GM23338 (cell line): ENCODE measurements at regions not wholly inside any gene's neighbourhood (a gene's known extent, or its start where the extent isn't known, plus 50 kb on each side); places are given as distances from the start of the nearest gene placed in this dataset.

Experiments used
- EZH2phosphoT487 ChIP-seq: fragments of 200-600 bp; sonication (generic); IDR thresholded peaks from one replicate; pipeline ENCODE4 v1.8.1; 2018; ENCODE audit warnings: antibody characterized with exemption; ENCODE audit not compliant: unreplicated experiment
- POLR2AphosphoS5 ChIP-seq: IDR thresholded peaks from 2 replicates; pipeline ENCODE4 v1.6.1; 2016; ENCODE audit warnings: antibody characterized with exemption, low read depth
- ZNF331 ChIP-seq: fragments of 250-450 bp; sonication (Bioruptor Pico); IDR thresholded peaks from 2 replicates; pipeline ENCODE4 v1.5.0; 2020; ENCODE audit warnings: low read depth, mild to moderate bottlenecking, moderate library complexity
- TF ChIP-seq, protein P1 (sequence below): IDR thresholded peaks from one replicate; pipeline ENCODE4 v1.6.1; 2018; ENCODE audit warnings: antibody characterized with exemption; ENCODE audit not compliant: unreplicated experiment
- TF ChIP-seq, protein P2 (sequence below), 2 experiments: fragments of 200-600 bp in 1 of 2; sonication (generic) in 1 of 2; conservative IDR thresholded peaks; 2 replicates each; pipeline versions ENCODE4 v1.5.1 to v1.6.1; 2016 to 2017; ENCODE audit warnings: antibody characterized with exemption in 2 of 2, low read depth in 2 of 2, mild to moderate bottlenecking in 2 of 2, moderate library complexity in 1 of 2

DNA sequence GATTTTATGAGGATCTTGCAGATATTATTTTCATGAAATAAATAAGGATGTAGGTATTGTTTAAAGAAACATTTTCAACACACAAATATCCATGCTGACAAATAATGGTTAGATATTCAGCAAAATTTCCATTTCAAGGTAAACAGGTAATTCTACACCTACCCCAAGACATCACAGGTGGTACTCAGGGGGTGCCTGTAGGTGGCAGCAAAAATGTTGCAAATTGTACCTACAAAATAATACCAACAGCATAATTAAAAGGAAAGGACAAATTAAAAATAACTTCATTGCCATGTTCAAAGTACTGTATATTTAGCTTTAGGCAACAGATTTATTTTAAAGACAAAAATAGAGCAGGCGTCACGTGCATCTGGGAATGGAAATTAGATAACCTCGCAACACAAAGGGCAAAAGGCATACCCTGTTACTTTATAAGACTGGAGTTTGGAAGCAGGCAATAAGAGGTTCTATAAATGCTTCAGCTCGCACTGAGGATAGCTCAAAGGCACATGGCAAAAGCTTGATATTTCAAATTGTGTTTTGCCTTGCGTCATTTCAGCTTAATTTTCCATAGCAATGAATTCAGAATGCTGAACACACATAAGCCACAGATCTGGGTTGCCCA, 630.5 kb downstream of the TDRD15 start:
- TF ChIP-seq, protein P1, sequence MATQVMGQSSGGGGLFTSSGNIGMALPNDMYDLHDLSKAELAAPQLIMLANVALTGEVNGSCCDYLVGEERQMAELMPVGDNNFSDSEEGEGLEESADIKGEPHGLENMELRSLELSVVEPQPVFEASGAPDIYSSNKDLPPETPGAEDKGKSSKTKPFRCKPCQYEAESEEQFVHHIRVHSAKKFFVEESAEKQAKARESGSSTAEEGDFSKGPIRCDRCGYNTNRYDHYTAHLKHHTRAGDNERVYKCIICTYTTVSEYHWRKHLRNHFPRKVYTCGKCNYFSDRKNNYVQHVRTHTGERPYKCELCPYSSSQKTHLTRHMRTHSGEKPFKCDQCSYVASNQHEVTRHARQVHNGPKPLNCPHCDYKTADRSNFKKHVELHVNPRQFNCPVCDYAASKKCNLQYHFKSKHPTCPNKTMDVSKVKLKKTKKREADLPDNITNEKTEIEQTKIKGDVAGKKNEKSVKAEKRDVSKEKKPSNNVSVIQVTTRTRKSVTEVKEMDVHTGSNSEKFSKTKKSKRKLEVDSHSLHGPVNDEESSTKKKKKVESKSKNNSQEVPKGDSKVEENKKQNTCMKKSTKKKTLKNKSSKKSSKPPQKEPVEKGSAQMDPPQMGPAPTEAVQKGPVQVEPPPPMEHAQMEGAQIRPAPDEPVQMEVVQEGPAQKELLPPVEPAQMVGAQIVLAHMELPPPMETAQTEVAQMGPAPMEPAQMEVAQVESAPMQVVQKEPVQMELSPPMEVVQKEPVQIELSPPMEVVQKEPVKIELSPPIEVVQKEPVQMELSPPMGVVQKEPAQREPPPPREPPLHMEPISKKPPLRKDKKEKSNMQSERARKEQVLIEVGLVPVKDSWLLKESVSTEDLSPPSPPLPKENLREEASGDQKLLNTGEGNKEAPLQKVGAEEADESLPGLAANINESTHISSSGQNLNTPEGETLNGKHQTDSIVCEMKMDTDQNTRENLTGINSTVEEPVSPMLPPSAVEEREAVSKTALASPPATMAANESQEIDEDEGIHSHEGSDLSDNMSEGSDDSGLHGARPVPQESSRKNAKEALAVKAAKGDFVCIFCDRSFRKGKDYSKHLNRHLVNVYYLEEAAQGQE: no peak
- TF ChIP-seq ZNF331 (CRISPR knock-in tag) (no peak), EZH2phosphoT487 (no peak), POLR2AphosphoS5 (no peak)
- TF ChIP-seq, protein P2, sequence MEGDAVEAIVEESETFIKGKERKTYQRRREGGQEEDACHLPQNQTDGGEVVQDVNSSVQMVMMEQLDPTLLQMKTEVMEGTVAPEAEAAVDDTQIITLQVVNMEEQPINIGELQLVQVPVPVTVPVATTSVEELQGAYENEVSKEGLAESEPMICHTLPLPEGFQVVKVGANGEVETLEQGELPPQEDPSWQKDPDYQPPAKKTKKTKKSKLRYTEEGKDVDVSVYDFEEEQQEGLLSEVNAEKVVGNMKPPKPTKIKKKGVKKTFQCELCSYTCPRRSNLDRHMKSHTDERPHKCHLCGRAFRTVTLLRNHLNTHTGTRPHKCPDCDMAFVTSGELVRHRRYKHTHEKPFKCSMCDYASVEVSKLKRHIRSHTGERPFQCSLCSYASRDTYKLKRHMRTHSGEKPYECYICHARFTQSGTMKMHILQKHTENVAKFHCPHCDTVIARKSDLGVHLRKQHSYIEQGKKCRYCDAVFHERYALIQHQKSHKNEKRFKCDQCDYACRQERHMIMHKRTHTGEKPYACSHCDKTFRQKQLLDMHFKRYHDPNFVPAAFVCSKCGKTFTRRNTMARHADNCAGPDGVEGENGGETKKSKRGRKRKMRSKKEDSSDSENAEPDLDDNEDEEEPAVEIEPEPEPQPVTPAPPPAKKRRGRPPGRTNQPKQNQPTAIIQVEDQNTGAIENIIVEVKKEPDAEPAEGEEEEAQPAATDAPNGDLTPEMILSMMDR (conservative IDR thresholded peaks at IDR 0.05; ENCODE audit: low read depth in 2 of 2): peak; percentile 54 to 67
